ENCODE measurements at regions not wholly inside any gene's neighbourhood (a gene's known extent, or its start where the extent isn't known, plus 50 kb on each side); places are given as distances from the start of the nearest gene placed in this dataset.

DNA sequence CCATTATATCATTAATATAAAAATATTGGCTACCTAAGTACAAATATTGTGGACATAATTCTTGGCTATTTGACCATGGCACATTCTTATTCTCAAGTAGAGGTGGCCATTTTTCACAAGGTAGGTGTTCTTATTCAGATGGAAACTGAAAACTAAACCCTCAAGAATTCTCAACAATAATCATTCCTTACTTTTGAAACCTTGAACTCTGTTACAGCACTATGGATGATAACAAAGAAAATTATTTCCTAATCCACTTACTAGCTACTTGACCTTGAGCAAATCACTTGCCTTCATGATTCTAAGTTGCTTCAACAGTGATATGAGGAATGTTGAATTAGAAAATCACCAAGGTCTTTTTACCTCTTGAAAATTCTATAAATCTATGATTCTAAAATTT, 482.2 kb downstream of the PTPRC start:
- DNase-seq: no peak

DNA sequence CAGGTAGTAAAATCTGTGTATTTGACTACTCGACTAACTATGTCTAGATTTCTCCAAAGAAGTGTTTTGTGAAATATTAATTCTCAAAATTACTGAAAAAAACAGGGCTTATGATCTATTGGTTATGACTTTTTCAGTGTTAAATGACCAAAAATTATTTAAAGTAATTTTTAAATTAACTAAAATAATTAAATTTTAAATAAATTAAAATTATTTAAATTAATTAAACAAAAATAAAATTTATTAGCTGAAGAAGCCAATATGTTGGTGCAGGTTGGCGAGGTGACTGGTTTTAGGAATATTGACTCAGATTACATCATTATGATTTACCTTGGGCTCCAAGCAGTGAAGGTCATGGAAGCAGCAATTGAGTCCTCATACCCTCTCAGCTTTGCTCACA, 483.2 kb downstream of the PTPRC start:
- no peak for DNase-seq

DNA sequence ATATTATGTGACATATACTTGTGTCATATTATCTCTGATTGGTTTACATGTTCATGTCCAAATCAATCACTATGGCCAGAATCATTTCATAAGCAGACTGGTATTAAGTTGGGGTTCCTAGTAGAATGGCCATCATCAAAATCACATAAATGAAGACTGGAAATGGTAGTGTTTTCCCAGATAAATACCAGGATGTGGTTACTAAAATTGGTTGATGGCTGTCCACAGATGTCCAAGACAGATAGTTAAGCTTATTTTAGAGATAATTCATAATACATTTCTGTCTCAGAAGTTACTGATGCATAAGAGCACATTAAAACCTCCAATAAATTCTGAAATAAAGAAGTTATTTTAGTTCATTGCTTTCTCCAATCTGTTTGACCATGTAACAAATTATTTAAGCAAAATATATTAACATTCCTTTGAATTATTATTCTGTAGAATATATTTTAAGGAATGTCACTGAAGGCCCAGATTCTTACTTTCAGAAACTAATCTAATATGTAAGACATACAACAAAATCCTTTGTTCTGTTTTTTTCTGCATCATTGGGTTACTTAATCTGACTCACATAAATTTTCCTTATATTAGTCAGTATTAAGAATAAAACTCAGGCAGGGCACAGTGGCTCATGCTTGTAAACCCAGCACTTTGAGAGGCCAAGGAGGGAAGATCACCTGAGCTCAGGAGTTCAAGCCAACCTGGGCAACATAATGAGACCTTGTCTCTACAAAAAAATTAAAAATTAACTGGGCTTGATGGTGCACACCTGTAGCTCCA, 483.9 kb downstream of the PTPRC start:
- DNase-seq: peak; percentile 58

DNA sequence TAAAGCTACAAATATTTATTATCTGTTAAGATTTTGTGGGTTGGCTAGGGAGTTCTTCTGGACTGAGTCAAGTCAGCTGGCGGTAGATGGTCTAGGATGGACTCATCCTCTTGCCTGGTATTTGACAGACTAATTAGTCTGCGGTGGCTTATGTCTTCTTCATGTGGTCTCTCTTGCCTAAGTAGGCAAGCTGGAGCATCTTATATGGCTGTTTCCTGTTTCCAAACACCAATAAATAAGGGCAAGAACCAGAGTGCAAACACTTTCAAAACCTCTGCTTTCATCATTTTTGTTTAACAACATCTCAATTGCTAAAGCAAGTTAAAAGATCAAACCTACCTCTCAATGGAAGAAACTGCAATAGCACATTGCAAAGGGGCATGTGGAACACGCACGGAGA, 484.8 kb downstream of the PTPRC start:
- peak; percentile 20 for DNase-seq

DNA sequence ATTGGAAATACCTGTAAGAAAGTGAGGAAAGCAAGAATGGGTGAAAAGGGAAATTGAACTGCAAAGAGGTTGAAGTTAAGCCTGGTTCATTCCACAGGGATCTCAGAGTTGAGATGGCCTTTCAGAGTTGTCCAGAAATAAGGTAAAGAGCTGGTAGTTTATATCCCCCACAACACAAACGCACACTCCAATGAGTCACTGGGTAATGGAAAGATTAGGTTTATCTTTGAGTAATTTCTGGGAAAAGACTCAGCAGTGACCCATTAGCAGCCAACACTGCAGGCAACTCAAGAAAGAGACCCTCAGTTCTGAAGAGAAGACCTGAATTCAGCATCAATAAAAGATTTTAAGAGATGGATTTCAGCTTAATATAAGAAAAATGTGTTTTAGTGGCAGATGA, 485.5 kb downstream of the PTPRC start:
- peak; percentile 56 for DNase-seq

GRCh38 chr1:199129247-199129646, 490.4 kb downstream of the PTPRC start:
- no peak for DNase-seq

- DNase-seq: no peak
Measured at GRCh38 chr1:199132006-199132405, 493.2 kb downstream of the PTPRC start.

DNA sequence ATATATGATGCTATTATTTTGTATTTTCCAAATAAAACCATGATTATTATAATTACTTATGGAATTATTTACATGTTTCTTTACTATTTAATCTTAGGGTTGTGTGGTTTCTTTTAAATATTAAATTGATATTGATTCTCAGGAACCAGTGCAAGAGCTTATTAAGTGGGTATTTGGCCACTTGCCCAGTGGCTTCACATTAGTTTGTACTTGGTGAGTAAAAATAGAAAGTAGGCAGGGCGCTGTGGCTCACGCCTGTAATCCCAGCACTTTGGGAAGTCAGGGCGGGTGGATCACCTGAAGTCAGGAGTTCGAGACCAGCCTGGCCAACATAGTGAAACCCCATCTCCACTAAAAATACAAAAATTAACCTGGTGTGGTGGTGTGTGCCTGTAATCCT, 497.1 kb downstream of the PTPRC start:
- no peak for DNase-seq

GRCh38 chr1:199138061-199138460, 499.2 kb downstream of the PTPRC start:
- no peak for DNase-seq

DNA sequence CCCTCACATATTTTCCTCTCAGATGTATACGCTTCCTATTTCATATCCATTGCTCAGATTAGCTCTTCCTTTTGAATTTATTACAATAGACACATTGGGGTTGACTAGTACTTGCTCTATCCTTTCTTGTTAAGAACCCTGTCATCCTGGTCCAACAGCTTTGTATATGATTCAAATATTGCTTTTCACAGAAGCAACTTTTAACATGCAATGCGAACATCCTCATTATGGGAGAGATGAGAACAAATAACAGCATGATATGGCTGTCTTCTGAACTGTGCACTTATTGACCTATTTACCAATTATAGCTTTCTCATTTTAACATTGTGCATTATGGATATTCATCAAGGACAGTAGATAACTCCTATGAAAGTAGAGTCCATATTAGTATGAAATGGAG, 510.8 kb downstream of the PTPRC start:
- DNase-seq: no peak

GRCh38 chr1:199150756-199151155, 511.9 kb downstream of the PTPRC start:
- DNase-seq: no peak

GRCh38 chr1:199151634-199152425, 513.0 kb downstream of the PTPRC start:
- no peak for DNase-seq

- no peak for DNase-seq
Measured at GRCh38 chr1:199152676-199153075, 513.8 kb downstream of the PTPRC start.

- DNase-seq: no peak
Measured at GRCh38 chr1:199155166-199156019, 516.6 kb downstream of the PTPRC start.

GRCh38 chr1:199157494-199157893, 518.7 kb downstream of the PTPRC start:
- DNase-seq: no peak

GRCh38 chr1:199160521-199161318, 521.9 kb downstream of the PTPRC start:
- DNase-seq: no peak

GRCh38 chr1:199161319-199161680, 522.5 kb downstream of the PTPRC start:
- no peak for DNase-seq

- DNase-seq: no peak
Measured at GRCh38 chr1:199161766-199162303, 523.0 kb downstream of the PTPRC start.

- no peak for DNase-seq
Measured at GRCh38 chr1:199163267-199163666, 524.4 kb downstream of the PTPRC start.

DNA sequence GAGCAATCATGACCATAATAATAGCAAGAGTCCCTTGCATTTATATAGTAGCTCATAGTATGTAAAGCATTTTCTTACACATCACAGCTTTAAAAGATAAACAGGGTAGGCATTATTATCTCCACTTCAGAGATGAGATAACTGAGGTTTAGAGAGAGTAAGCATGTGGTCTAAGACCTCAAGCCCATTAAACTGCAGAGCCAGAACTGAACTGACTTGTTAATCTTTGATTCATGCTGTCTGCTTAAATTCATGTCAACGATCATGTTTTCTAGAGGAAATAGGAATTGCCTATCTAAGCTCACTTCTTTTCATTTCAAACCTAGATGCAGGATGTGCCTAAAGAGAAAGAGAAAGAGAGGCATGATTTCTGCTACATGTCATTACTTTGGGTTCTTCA, 524.8 kb downstream of the PTPRC start:
- no peak for DNase-seq

DNA sequence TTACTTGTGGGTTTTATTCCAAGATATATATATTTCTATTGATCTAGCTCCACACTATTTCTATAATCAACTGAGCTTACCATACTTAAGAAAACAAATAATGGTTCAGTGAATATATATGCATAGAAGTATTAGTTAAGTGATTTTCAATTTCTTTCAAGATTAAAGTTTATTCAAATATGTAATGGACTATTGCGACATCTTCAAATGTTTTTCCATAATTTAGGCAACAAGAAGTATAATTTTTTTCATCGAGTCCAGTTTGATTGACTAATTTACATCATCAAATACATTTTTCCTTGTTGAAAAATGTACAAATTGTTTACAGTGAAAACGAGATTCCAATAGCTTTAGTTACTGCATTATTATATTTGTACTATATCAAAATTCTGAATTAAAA, 528.6 kb downstream of the PTPRC start:
- no peak for DNase-seq

- DNase-seq: no peak
Measured at GRCh38 chr1:199168888-199169585, 530.2 kb downstream of the PTPRC start.

Measured in NCI-H226 (cell line).